Renal pelvis (tissue), 1 donor: ENCODE measurements at regions not wholly inside any gene's neighbourhood (a gene's known extent, or its start where the extent isn't known, plus 50 kb on each side); places are given as distances from the start of the nearest gene placed in this dataset.
"Not testable (repeated sequence)": the region's sequence is repeated elsewhere in the genome, so short reads cannot be mapped to it uniquely, and the experiment has no call there.

Experiments
- DNase-seq: peaks from one replicate; pipeline ENCODE4 v3.0.0-alpha.2; 2013

DNA sequence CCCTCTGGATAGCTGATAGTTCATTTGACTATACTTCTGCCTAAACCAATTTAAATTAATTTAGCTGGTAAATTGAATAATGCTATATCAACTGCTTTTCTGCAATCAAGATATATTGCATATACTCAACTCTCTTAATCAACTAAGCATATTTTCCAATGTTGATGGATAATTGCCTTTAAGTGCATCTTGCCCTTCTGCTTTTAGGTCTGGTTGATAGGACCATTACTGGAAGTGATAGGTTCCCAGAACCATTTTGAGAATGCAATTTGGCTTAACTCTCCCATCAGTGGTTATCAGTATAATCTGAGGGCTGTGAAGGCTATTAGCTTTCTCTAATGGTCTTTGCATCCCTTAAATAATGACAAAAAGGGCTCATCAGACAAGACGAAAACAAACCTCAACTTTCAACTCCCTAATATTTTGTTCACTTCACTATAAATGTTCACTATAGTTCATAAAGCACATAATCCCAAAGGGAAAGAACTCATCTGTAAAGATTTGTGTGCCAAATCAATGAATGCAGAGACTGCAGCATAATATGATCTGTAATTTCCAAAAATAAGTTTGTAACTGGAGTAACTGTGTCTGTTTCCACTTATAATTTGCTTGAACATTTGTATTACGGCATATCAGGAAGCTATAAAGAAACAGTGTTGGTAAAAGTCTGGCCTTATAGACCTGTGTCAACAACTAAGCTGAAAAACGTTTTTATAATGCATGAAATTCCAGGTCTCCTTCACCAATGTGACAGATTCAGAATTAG is 273.6 kb downstream of the FBXO8 start:
- no peak for DNase-seq

- no peak for DNase-seq
These were observed 278.0 kb downstream of the FBXO8 start for GRCh38 chr4:174005422-174005821.

DNA sequence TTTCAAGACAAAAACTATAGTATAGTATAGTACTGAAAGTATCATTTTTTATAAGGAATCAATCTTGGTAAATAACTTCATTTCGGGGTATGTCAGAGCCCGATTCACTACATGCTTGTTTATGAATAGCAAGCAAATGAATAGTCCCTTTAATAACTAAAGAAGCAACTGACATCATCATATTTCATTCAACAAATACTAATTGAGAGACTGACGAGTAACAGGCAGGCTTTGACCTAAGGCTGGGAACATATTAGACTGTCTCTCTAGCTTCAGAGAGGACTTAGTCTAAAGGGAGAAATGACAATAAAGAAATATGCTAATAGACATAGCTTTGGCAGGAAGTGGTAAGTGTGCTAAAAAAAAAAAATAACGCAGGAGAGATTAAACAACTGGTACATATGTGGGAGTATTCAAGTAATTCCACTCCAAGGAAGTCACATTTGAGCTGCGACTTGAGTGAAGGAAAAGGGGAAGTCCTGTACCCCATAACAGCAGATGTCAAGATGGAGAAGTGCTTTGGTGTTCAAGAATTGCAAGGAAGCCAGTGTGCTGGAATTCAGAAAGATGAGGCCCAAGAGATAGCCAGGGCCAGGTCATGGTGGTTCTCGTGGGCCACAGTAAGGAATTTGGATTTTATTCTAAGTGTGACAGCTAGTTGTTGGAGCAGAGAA is 284.9 kb downstream of the FBXO8 start:
- DNase-seq, result no peak

DNA sequence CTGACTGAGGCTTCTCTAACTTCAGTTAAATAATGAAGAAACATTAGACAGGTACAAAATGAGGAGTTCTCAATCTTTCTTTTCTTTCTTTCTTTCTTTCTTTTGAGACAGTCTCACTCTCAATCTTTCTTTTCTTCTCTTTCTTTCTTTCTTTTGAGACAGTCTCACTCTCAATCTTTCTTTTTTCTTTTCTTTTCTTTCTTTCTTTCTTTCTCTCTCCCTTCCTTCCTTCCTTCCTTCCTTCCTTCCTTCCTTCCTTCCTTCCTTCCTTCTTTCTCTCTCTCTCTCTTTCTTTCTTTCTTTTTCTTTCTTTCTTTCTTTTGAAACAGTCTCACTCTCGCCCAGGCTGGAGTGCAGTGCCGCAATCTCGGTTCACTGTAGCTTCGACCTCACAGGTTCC is 287.7 kb downstream of the FBXO8 start:
- not testable (repeated sequence) for DNase-seq

DNA sequence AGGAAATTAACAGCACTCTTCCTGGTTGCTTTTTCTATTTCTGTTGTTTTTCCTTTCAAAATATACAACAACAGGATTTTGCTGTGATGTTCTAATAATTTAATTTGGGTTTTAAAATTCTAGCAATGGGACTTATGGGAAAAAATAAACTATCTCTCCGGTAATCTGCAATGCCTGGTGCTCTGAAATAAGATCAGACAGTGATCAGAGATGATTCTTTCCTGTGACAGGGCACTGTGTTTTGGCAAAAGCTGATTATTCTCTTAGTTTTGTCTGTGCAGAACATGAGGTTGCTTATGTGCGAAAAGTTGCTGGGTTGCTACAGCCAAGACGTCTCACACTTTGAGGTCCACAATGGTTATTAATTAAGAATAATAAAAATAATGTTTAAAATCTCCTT is 291.7 kb downstream of the FBXO8 start:
- DNase-seq, result no peak

DNA sequence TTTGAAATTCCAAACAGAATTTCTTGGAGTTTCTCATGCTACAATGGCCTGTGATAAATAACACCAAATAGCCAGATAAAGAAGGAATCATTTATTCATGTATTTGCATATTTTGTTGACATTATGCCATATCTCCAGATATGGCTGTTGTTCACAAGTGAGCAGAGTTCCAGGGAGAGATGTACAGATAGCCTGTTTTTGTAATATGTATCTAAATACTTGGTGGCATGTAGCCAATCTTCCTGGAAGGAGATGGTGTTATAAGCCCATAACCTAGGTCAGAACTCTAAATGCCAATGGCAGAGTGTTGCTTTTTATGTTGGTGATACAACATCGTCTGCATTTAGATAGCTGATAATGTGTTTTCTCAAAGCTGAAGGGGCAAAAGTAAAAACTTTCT is 292.2 kb downstream of the FBXO8 start:
- no peak for DNase-seq

GRCh38 chr4:173990869-173991210 is 292.6 kb downstream of the FBXO8 start:
- peak; percentile 60 for DNase-seq

- peak; percentile 20 for DNase-seq
These were observed 293.2 kb downstream of the FBXO8 start for GRCh38 chr4:173990126-173990868.

DNA sequence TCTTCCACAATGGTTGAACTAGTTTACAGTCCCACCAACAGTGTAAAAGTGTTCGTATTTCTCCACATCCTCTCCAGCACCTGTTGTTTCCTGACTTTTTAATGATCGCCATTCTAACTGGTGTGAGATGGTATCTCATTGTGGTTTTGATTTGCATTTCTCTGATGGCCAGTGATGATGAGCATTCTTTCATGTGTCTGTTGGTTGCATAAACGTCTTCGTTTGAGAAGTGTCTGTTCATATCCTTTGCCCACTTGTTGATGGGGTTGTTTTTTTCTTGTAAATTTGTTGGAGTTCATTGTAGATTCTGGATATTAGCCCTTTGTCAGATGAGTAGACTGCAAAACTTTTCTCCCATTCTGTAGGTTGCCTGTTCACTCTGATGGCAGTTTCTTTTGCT is 319.9 kb downstream of the FBXO8 start:
- DNase-seq, result not testable (repeated sequence)

- no peak for DNase-seq
These were observed 323.1 kb downstream of the FBXO8 start for GRCh38 chr4:173960398-173960797.

- DNase-seq, result no peak
These were observed 325.0 kb downstream of the FBXO8 start for GRCh38 chr4:173958445-173958844.

- DNase-seq, result no peak
These were observed 339.9 kb downstream of the FBXO8 start for GRCh38 chr4:173943547-173943946.

DNA sequence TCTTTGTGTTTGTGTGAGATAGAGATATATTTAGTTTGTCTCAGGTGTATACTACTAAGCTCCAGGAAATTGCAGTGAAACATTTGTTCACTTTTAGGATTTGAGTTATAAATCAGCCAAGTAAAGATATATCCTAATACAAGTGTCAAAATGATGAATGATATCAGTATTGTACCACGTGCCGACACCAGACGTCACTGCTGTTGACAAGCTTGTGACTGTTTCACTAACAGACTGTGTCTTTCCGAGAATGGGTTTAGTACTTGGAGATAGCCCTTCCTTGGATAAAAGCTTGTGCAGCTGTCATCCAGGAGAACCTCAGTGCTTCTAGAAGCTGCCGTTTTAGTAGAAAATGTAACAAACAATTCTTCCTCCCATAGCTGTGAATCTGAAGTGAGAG is 343.3 kb downstream of the FBXO8 start:
- no peak for DNase-seq

DNA sequence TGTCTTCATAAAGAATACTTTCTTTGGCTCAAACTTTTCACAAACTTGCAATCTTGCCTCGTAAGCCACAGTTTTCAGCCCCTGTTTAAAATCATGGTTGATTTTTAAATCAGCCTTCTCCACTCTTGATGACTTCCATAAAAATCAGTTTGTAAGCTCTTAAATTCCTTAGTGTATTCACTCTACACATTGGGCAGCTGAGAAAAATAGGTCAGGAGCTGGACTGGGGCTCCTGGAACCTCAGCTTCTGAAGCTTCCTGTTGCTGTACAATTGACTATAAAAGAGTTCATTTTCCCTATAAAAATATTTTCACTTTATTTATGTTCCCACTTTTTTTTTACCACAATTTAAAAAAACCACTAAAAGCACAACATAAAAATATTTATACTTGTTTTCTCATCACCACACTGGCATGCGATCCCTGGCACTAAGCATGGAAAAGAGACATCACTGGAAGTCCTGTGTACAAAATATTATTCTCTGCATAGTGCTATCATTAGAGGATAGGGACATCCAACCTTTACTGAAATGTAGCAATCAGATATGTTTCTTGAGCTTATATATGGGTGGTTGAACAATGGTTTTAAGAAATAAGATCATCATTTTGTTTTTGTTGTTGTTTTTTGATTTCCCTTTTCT is 345.7 kb downstream of the FBXO8 start:
- DNase-seq, result no peak

DNA sequence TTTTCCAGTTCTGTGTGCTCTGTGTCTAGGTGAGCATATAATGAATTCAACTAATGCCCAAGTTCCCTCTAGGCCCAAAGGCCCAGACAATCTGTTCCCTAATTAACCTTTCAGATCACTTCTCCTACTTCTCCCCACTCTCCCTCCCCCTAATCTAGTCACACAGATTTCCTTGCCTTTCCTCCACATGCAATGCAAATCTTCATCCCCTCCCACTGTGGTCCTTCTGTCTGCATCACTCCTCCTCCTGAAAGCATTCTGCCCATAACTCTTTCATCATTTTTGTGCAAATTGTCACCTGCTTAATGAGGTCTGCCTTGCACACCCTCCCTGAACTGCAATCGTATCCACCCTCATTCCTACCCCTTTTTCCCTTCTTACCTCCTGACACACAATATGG is 346.6 kb downstream of the FBXO8 start:
- DNase-seq, result no peak

GRCh38 chr4:173935622-173936405 is 347.7 kb downstream of the FBXO8 start:
- no peak for DNase-seq

GRCh38 chr4:173934933-173935620 is 348.4 kb downstream of the FBXO8 start:
- no peak for DNase-seq

- DNase-seq, result no peak
These were observed 349.3 kb downstream of the FBXO8 start for GRCh38 chr4:173934201-173934600.

- no peak for DNase-seq
These were observed 350.8 kb downstream of the FBXO8 start for GRCh38 chr4:173932701-173933100.

- no peak for DNase-seq
These were observed 353.0 kb downstream of the FBXO8 start for GRCh38 chr4:173930329-173930967.

GRCh38 chr4:173929921-173930320 is 353.5 kb downstream of the FBXO8 start:
- DNase-seq, result no peak
